IMR-90 (cell line): ENCODE measurements at regions not wholly inside any gene's neighbourhood (a gene's known extent, or its start where the extent isn't known, plus 50 kb on each side); places are given as distances from the start of the nearest gene placed in this dataset.

Experiments
- ATAC-seq: fragments of 200-7000 bp; cut with Tn5 transposase; 2 replicates; pipeline ENCODE4 v1.9.1; 2020; ENCODE audit warnings: low read depth, mild to moderate bottlenecking, moderate library complexity
- BruUV-seq: library from RNA; stranded (reverse); fragments of 400-500 nt; replicated peaks from 2 replicates; lab custom pipeline; 2021; lab: Mats Ljungman, UMichigan
- CTCF ChIA-PET: fragments of 300-600 bp; formaldehyde crosslinking; extraction: SDS; loops from one replicate; lab custom pipeline; 2021; ENCODE audit warnings: antibody characterized with exemption; lab: Yijun Ruan, JAX
- POLR2A ChIA-PET: fragments of 300-600 bp; sonication (Branson Sonifier 250); formaldehyde crosslinking; loops from one replicate; lab custom pipeline; 2022; ENCODE audit warnings: antibody characterized with exemption; ENCODE audit not compliant: unreplicated experiment; lab: Charles Lee
- DNase-seq: peaks from one replicate; pipeline ENCODE4 v3.0.0; 2013
- H2AFZ ChIP-seq: replicated peaks from 2 replicates; pipeline ENCODE3; 2013; ENCODE audit warnings: low read length, mild to moderate bottlenecking; ENCODE audit not compliant: poor library complexity
- H2AK5ac ChIP-seq: 2 replicates; pipeline ENCODE4 v1.6.1; 2013; ENCODE audit warnings: low read depth, low read length, inconsistent platforms
- H2AK9ac ChIP-seq: replicated peaks from 2 replicates; pipeline ENCODE3; 2013; ENCODE audit warnings: mild to moderate bottlenecking, low read depth, low read length, moderate library complexity; ENCODE audit not compliant: poor library complexity
- H2BK120ac ChIP-seq: 2 replicates; pipeline ENCODE4 v1.6.1; 2013; ENCODE audit warnings: low read depth, low read length, inconsistent platforms
- H2BK15ac ChIP-seq: 3 replicates; pipeline ENCODE4 v1.6.1; 2013; ENCODE audit warnings: low read depth, low read length, inconsistent platforms
- H2BK20ac ChIP-seq: 2 replicates; pipeline ENCODE4 v1.6.1; 2013; ENCODE audit warnings: low read depth, mild to moderate bottlenecking, inconsistent platforms, low read length, moderate library complexity
- H2BK5ac ChIP-seq: 2 replicates; pipeline ENCODE4 v1.6.1; 2013; ENCODE audit warnings: mild to moderate bottlenecking, low read depth, low read length, inconsistent platforms; ENCODE audit not compliant: poor library complexity, severe bottlenecking
- H3K14ac ChIP-seq: replicated peaks from 2 replicates; pipeline ENCODE4 v1.6.1; 2013; ENCODE audit warnings: low read depth, low read length, inconsistent platforms
- H3K18ac ChIP-seq: 2 replicates; pipeline ENCODE4 v1.6.1; 2013; ENCODE audit warnings: low read depth, low read length, control low read depth
- H3K23ac ChIP-seq: 2 replicates; pipeline ENCODE4 v1.6.1; 2013; ENCODE audit warnings: low read depth, low read length, inconsistent platforms
- H3K27ac ChIP-seq: 2 replicates; pipeline ENCODE4 v1.5.1; 2013; ENCODE audit warnings: mild to moderate bottlenecking, control low read depth, low read length; ENCODE audit not compliant: insufficient read depth
- H3K27me3 ChIP-seq: 2 replicates; pipeline ENCODE4 v1.6.1; 2013; ENCODE audit warnings: low read length; ENCODE audit not compliant: control insufficient read depth, insufficient read depth
- H3K36me3 ChIP-seq: 2 replicates; pipeline ENCODE4 v1.6.1; 2013; ENCODE audit warnings: low read length, mixed read lengths; ENCODE audit not compliant: control insufficient read depth, insufficient read depth
- H3K4ac ChIP-seq: 2 replicates; pipeline ENCODE4 v1.6.1; 2013; ENCODE audit warnings: low read depth, low read length, inconsistent platforms
- H3K4me1 ChIP-seq: 2 replicates; pipeline ENCODE4 v1.6.1; 2013; ENCODE audit warnings: low read length, mixed read lengths; ENCODE audit not compliant: control insufficient read depth, insufficient read depth
- H3K4me2 ChIP-seq: 2 replicates; pipeline ENCODE4 v1.6.1; 2013; ENCODE audit warnings: low read depth, mild to moderate bottlenecking, control low read depth, low read length, moderate library complexity
- H3K4me3 ChIP-seq: 2 replicates; pipeline ENCODE4 v1.5.1; 2013; ENCODE audit warnings: low read depth, mild to moderate bottlenecking, control low read depth, low read length, moderate library complexity; ENCODE audit not compliant: insufficient read depth
- H3K56ac ChIP-seq: 2 replicates; pipeline ENCODE4 v1.6.1; 2013; ENCODE audit warnings: low read length, inconsistent platforms; ENCODE audit not compliant: insufficient read depth; ENCODE audit errors: extremely low read depth
- H3K79me1 ChIP-seq, 2 experiments: 2 replicates each; pipeline ENCODE4 v1.6.1; 2013; ENCODE audit warnings: low read length in 2 of 2, inconsistent platforms in 1 of 2, low read depth in 1 of 2
- H3K9ac ChIP-seq: 2 replicates; pipeline ENCODE4 v1.6.1; 2013; ENCODE audit warnings: low read depth, low read length, control low read depth
- H3K9me1 ChIP-seq: 2 replicates; pipeline ENCODE4 v1.6.1; 2013; ENCODE audit warnings: low read length, inconsistent platforms; ENCODE audit not compliant: insufficient read depth
- H3K9me3 ChIP-seq: 2 replicates; pipeline ENCODE4 v1.6.1; 2013; ENCODE audit warnings: low read length; ENCODE audit not compliant: control insufficient read depth, insufficient read depth
- H4K20me1 ChIP-seq: 2 replicates; pipeline ENCODE4 v1.6.1; 2013; ENCODE audit warnings: low read length, inconsistent platforms; ENCODE audit not compliant: insufficient read depth
- H4K5ac ChIP-seq: 2 replicates; pipeline ENCODE4 v1.6.1; 2013; ENCODE audit warnings: mild to moderate bottlenecking, low read depth, low read length, control low read depth
- H4K8ac ChIP-seq, 2 experiments: 2 replicates each; pipeline ENCODE4 v1.6.1; 2013; ENCODE audit warnings: low read depth in 2 of 2, low read length in 2 of 2, control low read depth in 1 of 2, inconsistent platforms in 1 of 2
- H4K91ac ChIP-seq: 2 replicates; pipeline ENCODE4 v1.6.1; 2013; ENCODE audit warnings: low read depth, low read length, inconsistent platforms; ENCODE audit not compliant: insufficient read depth
- CEBPB ChIP-seq: IDR thresholded peaks from 2 replicates; pipeline ENCODE4 v1.6.1; 2012; ENCODE audit warnings: low read depth, low read length, improper control_type of control experiment
- SMC3 ChIP-seq: fragments of 150-350 bp; IDR thresholded peaks from 2 replicates; pipeline ENCODE4 v1.6.1; 2016; ENCODE audit warnings: low read depth, mild to moderate bottlenecking, antibody characterized with exemption, low read length, moderate library complexity
- WGBS, 2 experiments: methylation state at CpG; one replicate each; pipeline versions ENCODE4 v1.1.5 to v1.1.7; 2013; ENCODE audit warnings: missing lambda C conversion rate in 2 of 2; ENCODE audit not compliant: insufficient read length in 1 of 2; ENCODE audit errors: extremely low coverage in 2 of 2; 5-methylcytosine and 5-hydroxymethylcytosine counted together
- dilution Hi-C: fragments of 300-500 bp; cut with HindIII; formaldehyde crosslinking; loops from one replicate; pipeline ENCODE4 v1.14.3; 2018; ENCODE audit warnings: low sequenced_read_pairs; ENCODE audit not compliant: unreplicated experiment
- in situ Hi-C: fragments of 300-500 bp; cut with MboI; formaldehyde crosslinking; loops from 3 replicates; pipeline ENCODE4 v1.14.3; 2019; ENCODE audit warnings: low sequenced_read_pairs, inconsistent platforms, mixed read lengths
- intact Hi-C: fragments of 100-400 bp; cut with micrococcal nuclease; formaldehyde crosslinking; loops from 2 replicates; pipeline ENCODE4 v1.10.0; 2022

GRCh38 chr3:90132197-90132596 is 1024.8 kb downstream of the EPHA3 start:
- DNase-seq (no peak), ATAC-seq (no peak)
- Histone ChIP-seq H3K23ac (no peak overlapping the region), H2AK5ac (no peak overlapping the region), H2BK15ac (no peak overlapping the region), H3K18ac (no peak overlapping the region), H4K5ac (no peak overlapping the region), H3K9ac (no peak overlapping the region), H2BK20ac (no peak overlapping the region), H4K20me1 (no peaks in the 10 kb centered on the region), H3K9me3 (no peaks in the 10 kb centered on the region), H3K4ac (no peak overlapping the region), H3K4me1 (no peaks in the 10 kb centered on the region), H3K4me2 (no peak overlapping the region), H3K4me3 (no peak overlapping the region), H3K56ac (no peak overlapping the region), H2BK120ac (no peak overlapping the region), H3K27ac (no peak overlapping the region), H2BK5ac (no peak overlapping the region), H4K8ac (no peak overlapping the region), H3K36me3 (no peaks in the 10 kb centered on the region), H3K9me1 (no peaks in the 10 kb centered on the region), H3K14ac (no peak overlapping the region), H2AK9ac (no peak overlapping the region), H3K79me1 (no peaks in the 10 kb centered on the region), H4K91ac (no peak overlapping the region), H3K27me3 (no peaks in the 10 kb centered on the region), H2AFZ (no peak overlapping the region)
- intact Hi-C loops (no loop called here), dilution Hi-C loops (no loop called here), in situ Hi-C loops (no loop called here)
- ChIA-PET CTCF (no interaction called here), POLR2A (no interaction called here)
- TF ChIP-seq SMC3 (no peak), CEBPB (no peak)
- WGBS, 2 experiments, result no CpG with 5 or more reads among the region's 1 CpG
- BruUV-seq, result no TSS peak
